RWPE1 (cell line): ENCODE measurements at regions not wholly inside any gene's neighbourhood (a gene's known extent, or its start where the extent isn't known, plus 50 kb on each side); places are given as distances from the start of the nearest gene placed in this dataset.
"Not testable (repeated sequence)": the region's sequence is repeated elsewhere in the genome, so short reads cannot be mapped to it uniquely, and the experiment has no call there.

Experiments
- CTCF ChIA-PET: fragments of 350-600 bp; sonication (Branson Sonifier 250); formaldehyde crosslinking; extraction: SDS; loops from one replicate; lab custom pipeline; 2021; lab: Yijun Ruan, JAX
- POLR2A ChIA-PET: fragments of 400-600 bp; formaldehyde crosslinking; extraction: SDS; loops from one replicate; lab custom pipeline; 2020; ENCODE audit warnings: antibody characterized with exemption; ENCODE audit not compliant: low non-redundant PET; lab: Yijun Ruan, JAX
- DNase-seq: peaks from one replicate; pipeline ENCODE4 v3.0.0; 2012; ENCODE audit warnings: low spot score
- H3K27ac ChIP-seq: fragments of 450-650 bp; 2 replicates; pipeline ENCODE4 v1.5.1; 2017
- CTCF ChIP-seq: fragments of 450-650 bp; conservative IDR thresholded peaks from 2 replicates; pipeline ENCODE4 v1.5.1; 2017; ENCODE audit warnings: low read depth, mild to moderate bottlenecking

GRCh38 chrX:122119361-122119760 is 1064.7 kb upstream of the GRIA3 start:
- POLR2A ChIA-PET: no interaction called here
- no peak for DNase-seq
- TF ChIP-seq CTCF: no peak
- CTCF ChIA-PET: no interaction called here
- no peak overlapping the region for H3K27ac ChIP-seq

- ChIA-PET POLR2A (no interaction called here), CTCF (no interaction called here)
- TF ChIP-seq CTCF: no peak
- H3K27ac ChIP-seq: no peak overlapping the region
- no peak for DNase-seq
Measured at GRCh38 chrX:122122274-122122673, 1061.8 kb upstream of the GRIA3 start.

GRCh38 chrX:122133478-122133877 is 1050.6 kb upstream of the GRIA3 start:
- no peak overlapping the region for H3K27ac ChIP-seq
- POLR2A ChIA-PET: no interaction called here
- no peak for DNase-seq

GRCh38 chrX:122134291-122134690 is 1049.8 kb upstream of the GRIA3 start:
- no peak for TF ChIP-seq CTCF
- ChIA-PET CTCF (no interaction called here), POLR2A (no interaction called here)
- H3K27ac ChIP-seq: no peak overlapping the region
- no peak for DNase-seq

More at GRCh38 chrX:122133478-122133877, 1050.6 kb upstream of the GRIA3 start:
- CTCF ChIA-PET: no interaction called here
- no peak for TF ChIP-seq CTCF

GRCh38 chrX:122135070-122135469 is 1049.0 kb upstream of the GRIA3 start:
- TF ChIP-seq CTCF: no peak
- no peak for DNase-seq
- ChIA-PET CTCF (no interaction called here), POLR2A (no interaction called here)
- H3K27ac ChIP-seq: no peak overlapping the region

- POLR2A ChIA-PET: not testable (repeated sequence)
Measured at GRCh38 chrX:122140219-122140618, 1043.9 kb upstream of the GRIA3 start.

GRCh38 chrX:122154019-122154418 is 1030.1 kb upstream of the GRIA3 start:
- H3K27ac ChIP-seq: no peak overlapping the region
- DNase-seq: no peak
- ChIA-PET POLR2A (no interaction called here), CTCF (no interaction called here)
- no peak for TF ChIP-seq CTCF

More at GRCh38 chrX:122140219-122140618, 1043.9 kb upstream of the GRIA3 start:
- DNase-seq, H3K27ac ChIP-seq, CTCF ChIA-PET: not testable (repeated sequence)
